A549 (cell line): ENCODE measurements at regions not wholly inside any gene's neighbourhood (a gene's known extent, or its start where the extent isn't known, plus 50 kb on each side); places are given as distances from the start of the nearest gene placed in this dataset.

Experiments used
- ATAC-seq, 2 experiments: fragments of 200-7000 bp in 1 of 2; fragments of >200 bp in 1 of 2; cut with Nextera tagmentation in 1 of 2; cut with Tn5 transposase in 1 of 2; 3 replicates each; pipeline versions ENCODE4 v1.8.0 to v1.9.1; 2018 to 2020; ENCODE audit warnings: mild to moderate bottlenecking in 1 of 2, moderate library complexity in 1 of 2
- CTCF ChIA-PET: fragments of 300-600 bp; sonication (Branson Sonifier 250); formaldehyde crosslinking; extraction: SDS; loops from one replicate; lab custom pipeline; 2021; ENCODE audit warnings: antibody characterized with exemption, inconsistent platforms; lab: Yijun Ruan, JAX
- POLR2A ChIA-PET: fragments of 350-600 bp; formaldehyde crosslinking; extraction: SDS; loops from one replicate; lab custom pipeline; 2021; ENCODE audit warnings: antibody characterized with exemption, inconsistent platforms; lab: Yijun Ruan, JAX
- DNase-seq, 2 experiments: peaks; one replicate each; pipeline versions ENCODE4 v3.0.0 to v3.0.0-alpha.2; 2011 to 2016; ENCODE audit warnings: low read depth in 1 of 2, low spot score in 1 of 2
- FAIRE-seq: peaks from 2 replicates; lab custom pipeline; 2011; peaks lifted over from hg19 to GRCh38; lab: Jason Lieb, UNC
- H3K27ac ChIP-seq, 2 experiments: fragments of >200 bp; sonication (Bioruptor Twin); formaldehyde crosslinking; 3 replicates each; pipeline ENCODE4 v1.5.1; 2016 to 2017
- H3K4me1 ChIP-seq: fragments of >200 bp; sonication (Bioruptor Twin); formaldehyde crosslinking; 3 replicates; pipeline ENCODE4 v1.6.1; 2016
- H3K4me2 ChIP-seq: fragments of >200 bp; sonication (Bioruptor Twin); formaldehyde crosslinking; 3 replicates; pipeline ENCODE4 v1.6.1; 2016
- H3K4me3 ChIP-seq: fragments of >200 bp; sonication (Bioruptor Twin); formaldehyde crosslinking; 3 replicates; pipeline ENCODE4 v1.5.1; 2016
- H3K9me3 ChIP-seq: fragments of >200 bp; sonication (Bioruptor Twin); formaldehyde crosslinking; 3 replicates; pipeline ENCODE4 v1.6.1; 2016
- ATOH8 ChIP-seq: fragments of 250-450 bp; sonication (Bioruptor Pico); IDR thresholded peaks from 2 replicates; pipeline ENCODE4 v1.5.0; 2020; ENCODE audit warnings: low read depth, mild to moderate bottlenecking, moderate library complexity
- BCL3 ChIP-seq: fragments of >200 bp; sonication (Bioruptor Twin); formaldehyde crosslinking; IDR thresholded peaks from 3 replicates; pipeline ENCODE4 v1.6.1; 2016
- BHLHE40 ChIP-seq: IDR thresholded peaks from 2 replicates; pipeline ENCODE4 v1.6.1; 2012; ENCODE audit warnings: low read depth, low read length, inconsistent platforms
- CBX2 ChIP-seq: fragments of 200-600 bp; sonication (generic); IDR thresholded peaks from 2 replicates; pipeline ENCODE4 v1.6.1; 2016; ENCODE audit warnings: low read depth, mild to moderate bottlenecking, borderline replicate concordance
- CBX8 ChIP-seq: fragments of 200-600 bp; sonication (generic); IDR thresholded peaks from 2 replicates; pipeline ENCODE4 v1.6.1; 2016
- CHD4 ChIP-seq: fragments of 200-600 bp; sonication (generic); IDR thresholded peaks from 2 replicates; pipeline ENCODE4 v1.6.1; 2016; ENCODE audit warnings: antibody characterized with exemption, mild to moderate bottlenecking, borderline replicate concordance
- CTCF ChIP-seq: fragments of >200 bp; sonication (Bioruptor Twin); formaldehyde crosslinking; IDR thresholded peaks from 3 replicates; pipeline ENCODE4 v1.5.1; 2016
- EHF ChIP-seq: fragments of 250-450 bp; sonication (Bioruptor Pico); IDR thresholded peaks from 2 replicates; pipeline ENCODE4 v1.5.0; 2020; ENCODE audit warnings: mild to moderate bottlenecking
- EHMT2 ChIP-seq: fragments of 200-600 bp; sonication (generic); IDR thresholded peaks from 2 replicates; pipeline ENCODE4 v1.6.1; 2016; ENCODE audit warnings: antibody characterized with exemption, low read depth, mild to moderate bottlenecking, moderate library complexity
- EP300 ChIP-seq, 2 experiments: fragments of >200 bp; sonication (Bioruptor Twin); formaldehyde crosslinking; IDR thresholded peaks; 2 replicates in 1 of 2; 3 replicates in 1 of 2; pipeline ENCODE4 v1.6.1; 2016 to 2017
- FOSB ChIP-seq: fragments of 250-450 bp; sonication (Bioruptor Pico); IDR thresholded peaks from 2 replicates; pipeline ENCODE4 v1.5.0; 2020; ENCODE audit warnings: mild to moderate bottlenecking, moderate library complexity
- HES2 ChIP-seq: fragments of >200 bp; sonication (Bioruptor Twin); formaldehyde crosslinking; IDR thresholded peaks from 2 replicates; pipeline ENCODE4 v1.6.1; 2016
- HEYL ChIP-seq: fragments of 250-450 bp; sonication (Bioruptor Pico); IDR thresholded peaks from 2 replicates; pipeline ENCODE4 v1.8.0; 2021; ENCODE audit warnings: mild to moderate bottlenecking, moderate library complexity
- HMGXB4 ChIP-seq: fragments of 250-450 bp; sonication (Bioruptor Pico); IDR thresholded peaks from 2 replicates; pipeline ENCODE4 v1.5.0; 2021; ENCODE audit warnings: mild to moderate bottlenecking, moderate library complexity, borderline replicate concordance
- HOXB13 ChIP-seq: fragments of 250-450 bp; sonication (Bioruptor Pico); IDR thresholded peaks from 2 replicates; pipeline ENCODE4 v1.5.0; 2020; ENCODE audit warnings: low read depth, mild to moderate bottlenecking, moderate library complexity
- NFE2L2 ChIP-seq: fragments of 150-350 bp; conservative IDR thresholded peaks from 2 replicates; pipeline ENCODE4 v1.6.1; 2014; ENCODE audit warnings: low read length
- NR3C1 ChIP-seq: fragments of >200 bp; sonication (Bioruptor Twin); formaldehyde crosslinking; IDR thresholded peaks from 3 replicates; pipeline ENCODE4 v1.6.1; 2017
- PHF8 ChIP-seq: fragments of 200-600 bp; sonication (generic); IDR thresholded peaks from 2 replicates; pipeline ENCODE4 v1.6.1; 2016; ENCODE audit warnings: low read depth, mild to moderate bottlenecking, antibody characterized with exemption, moderate library complexity, borderline replicate concordance
- POLR2A ChIP-seq: IDR thresholded peaks from 2 replicates; pipeline ENCODE4 v1.6.1; 2012; ENCODE audit warnings: mild to moderate bottlenecking, low read length
- RAD21 ChIP-seq, 2 experiments: fragments of >200 bp in 1 of 2; sonication (Bioruptor Twin) in 1 of 2; formaldehyde crosslinking in 1 of 2; IDR thresholded peaks in 1 of 2; conservative IDR thresholded peaks in 1 of 2; 2 replicates in 1 of 2; 3 replicates in 1 of 2; pipeline ENCODE4 v1.6.1; 2012 to 2018; ENCODE audit warnings: inconsistent platforms in 1 of 2
- RCOR1 ChIP-seq: fragments of 150-350 bp; IDR thresholded peaks from 2 replicates; pipeline ENCODE4 v1.6.1; 2014; ENCODE audit warnings: antibody characterized with exemption, low read length, low read depth
- RFX5 ChIP-seq: fragments of 450-650 bp; IDR thresholded peaks from 2 replicates; pipeline ENCODE4 v1.7.1; 2014; ENCODE audit warnings: antibody characterized with exemption, mild to moderate bottlenecking, moderate library complexity
- TFCP2L1 ChIP-seq: fragments of 250-450 bp; sonication (Bioruptor Pico); IDR thresholded peaks from 2 replicates; pipeline ENCODE4 v1.5.0; 2021; ENCODE audit warnings: mild to moderate bottlenecking
- ZSCAN20 ChIP-seq: fragments of 250-450 bp; sonication (Bioruptor Pico); IDR thresholded peaks from 2 replicates; pipeline ENCODE4 v1.8.0; 2022; ENCODE audit warnings: mild to moderate bottlenecking, moderate library complexity
- WGBS: methylation state at CpG from one replicate; pipeline ENCODE4 v1.1.6; 2017; ENCODE audit errors: missing lambda C conversion rate; 5-methylcytosine and 5-hydroxymethylcytosine counted together

- FAIRE-seq = no peak
- H3K27ac ChIP-seq = no peak overlapping the region
- no peak overlapping the region for H3K4me3 ChIP-seq
- H3K4me2 ChIP-seq = no peak overlapping the region
- no peak for ATAC-seq
- no peak for DNase-seq
- H3K4me1 ChIP-seq = no peaks in the 10 kb centered on the region
- ChIA-PET CTCF (no interaction called here), POLR2A (no interaction called here)
- no peak for TF ChIP-seq EHMT2
- TF ChIP-seq TFCP2L1 (CRISPR knock-in tag) = no peak
- TF ChIP-seq CTCF = no peak
- no peak for TF ChIP-seq CBX2
- TF ChIP-seq EHF (CRISPR knock-in tag) = no peak
- no peak for TF ChIP-seq BCL3
- TF ChIP-seq PHF8 = no peak
- TF ChIP-seq BHLHE40 = no peak
- TF ChIP-seq HOXB13 (CRISPR knock-in tag) = no peak
- no peak for TF ChIP-seq FOSB (CRISPR knock-in tag)
- TF ChIP-seq POLR2A = no peak
- no peak for TF ChIP-seq RFX5
- TF ChIP-seq HES2 = no peak
- 68% methylated on average over 6 of the region's 6 CpGs for WGBS
- no peaks in the 10 kb centered on the region for H3K9me3 ChIP-seq
These were observed 150.8 kb downstream of the AQP4 start for GRCh38 chr18:26714739-26715138.

GRCh38 chr18:26711756-26712155, 153.8 kb downstream of the AQP4 start:
- no peak overlapping the region for H3K4me2 ChIP-seq
- ChIA-PET CTCF (no interaction called here), POLR2A (no interaction called here)
- no peaks in the 10 kb centered on the region for H3K4me1 ChIP-seq
- no peak overlapping the region for H3K27ac ChIP-seq
- 62% methylated on average over 3 of the region's 3 CpGs for WGBS
- TF ChIP-seq POLR2A (no peak), ZSCAN20 (CRISPR knock-in tag) (no peak), NR3C1 (no peak)
- H3K9me3 ChIP-seq = no peaks in the 10 kb centered on the region
- no peak for DNase-seq
- no peak for FAIRE-seq
- no peak for ATAC-seq
- H3K4me3 ChIP-seq = no peak overlapping the region

GRCh38 chr18:26710470-26711096, 154.9 kb downstream of the AQP4 start:
- WGBS = 71% methylated on average over 4 of the region's 4 CpGs

More at GRCh38 chr18:26710470-26711096, 154.9 kb downstream of the AQP4 start:
- ChIA-PET CTCF (interaction anchor here (1.3 kb wide), 1 partner anchor 274 kb away, joined by 3 read pairs; no protein-coding TSS in a partner anchor), POLR2A (no interaction called here)
- no peak for DNase-seq
- Histone ChIP-seq H3K4me1 (no peaks in the 10 kb centered on the region), H3K4me3 (no peak overlapping the region), H3K4me2 (no peak overlapping the region), H3K9me3 (no peaks in the 10 kb centered on the region), H3K27ac (no peak overlapping the region)
- FAIRE-seq = no peak
- no peak for ATAC-seq
- TF ChIP-seq CHD4 (no peak), RCOR1 (no peak), TFCP2L1 (CRISPR knock-in tag) (no peak), EHF (CRISPR knock-in tag) (no peak), NFE2L2 (no peak), EP300 (IDR thresholded peaks at IDR 0.05) (no peak), CBX8 (no peak), BCL3 (no peak), ATOH8 (no peak), HMGXB4 (CRISPR knock-in tag) (no peak), RAD21 (conservative IDR thresholded peaks at IDR 0.05 in 1 of 2, IDR thresholded peaks at IDR 0.05 in 1 of 2) (no peak), HEYL (no peak), BHLHE40 (no peak)
